Midbrain (tissue), 1 donor: ENCODE measurements at regions not wholly inside any gene's neighbourhood (a gene's known extent, or its start where the extent isn't known, plus 50 kb on each side); places are given as distances from the start of the nearest gene placed in this dataset.
"Not testable (repeated sequence)": the region's sequence is repeated elsewhere in the genome, so short reads cannot be mapped to it uniquely, and the experiment has no call there.

Experiments
- DNase-seq: peaks from one replicate; lab custom pipeline; 2025; lab: John Stamatoyannopoulos, UW

DNA sequence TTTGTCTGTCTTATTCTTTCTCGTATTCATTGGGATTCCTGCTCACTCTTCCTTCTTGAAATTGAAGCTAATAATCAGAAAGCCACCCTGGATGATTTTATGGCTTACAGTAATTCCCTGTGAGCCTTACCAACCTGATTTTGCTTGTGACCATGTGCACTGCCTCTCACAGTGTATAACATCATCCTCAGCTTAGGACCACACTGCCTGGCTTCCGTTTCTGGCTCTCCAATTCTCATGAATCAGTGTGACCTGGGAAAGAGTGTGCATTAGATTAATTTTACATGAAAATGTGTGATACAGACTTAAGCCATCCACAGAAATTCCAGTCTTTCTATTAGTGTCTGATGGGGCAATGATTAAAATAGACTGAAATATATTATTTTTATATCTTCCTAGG is 126.8 kb upstream of the DMRT1 start:
- DNase-seq, result no peak

- peak; percentile 32 for DNase-seq
These were observed 126.2 kb upstream of the DMRT1 start for GRCh38 chr9:715300-715699.

GRCh38 chr9:715743-716400 is 125.6 kb upstream of the DMRT1 start:
- DNase-seq, result peak; percentile 75

DNA sequence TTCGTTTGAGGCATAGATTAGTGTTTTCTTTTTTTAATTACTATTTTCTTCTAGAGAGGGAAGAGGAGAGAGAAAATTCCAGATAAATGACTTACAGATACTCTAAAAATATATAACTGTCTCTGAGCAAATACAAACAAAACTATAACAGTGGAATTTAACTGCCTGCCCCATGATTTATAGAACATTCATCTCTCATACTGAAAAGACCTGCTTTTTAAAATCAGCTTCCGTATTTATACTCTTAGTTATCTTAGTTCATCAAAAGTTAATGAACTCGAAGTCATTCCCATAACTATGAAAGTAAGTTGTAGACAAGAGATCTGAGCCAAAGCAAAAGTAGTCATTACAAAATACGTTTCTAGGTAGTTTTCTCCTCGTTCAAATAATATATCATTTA is 123.8 kb upstream of the DMRT1 start:
- no peak for DNase-seq

GRCh38 chr9:720239-720881 is 121.1 kb upstream of the DMRT1 start:
- DNase-seq, result no peak

DNA sequence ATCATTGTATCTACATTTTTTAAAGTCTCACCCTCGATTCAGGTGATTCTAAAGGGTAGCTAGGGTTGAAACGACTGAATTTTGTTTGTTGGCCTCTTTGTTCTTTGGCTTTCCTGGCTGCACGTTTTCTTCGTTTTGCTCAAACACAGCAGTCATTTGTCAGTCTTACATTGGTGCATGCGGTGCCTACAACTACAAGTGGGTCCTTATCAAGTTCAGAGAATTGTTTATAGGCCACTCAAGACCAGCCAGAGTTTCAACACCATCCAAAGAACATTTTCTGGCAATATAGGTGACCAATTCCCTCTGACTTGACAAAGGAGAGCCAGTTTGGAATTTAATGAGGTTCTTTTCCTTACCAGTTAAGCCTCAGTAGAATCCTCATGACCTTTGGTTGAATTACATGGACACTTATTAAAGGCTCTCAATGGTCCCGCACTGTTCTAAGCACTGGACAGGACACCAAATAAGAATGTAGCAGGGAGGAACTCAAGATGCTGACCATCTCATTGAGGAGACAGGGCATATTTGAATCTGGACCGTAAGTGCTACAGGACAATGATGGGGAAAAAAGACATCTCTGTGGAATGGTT is 119.0 kb upstream of the DMRT1 start:
- DNase-seq, result no peak

DNA sequence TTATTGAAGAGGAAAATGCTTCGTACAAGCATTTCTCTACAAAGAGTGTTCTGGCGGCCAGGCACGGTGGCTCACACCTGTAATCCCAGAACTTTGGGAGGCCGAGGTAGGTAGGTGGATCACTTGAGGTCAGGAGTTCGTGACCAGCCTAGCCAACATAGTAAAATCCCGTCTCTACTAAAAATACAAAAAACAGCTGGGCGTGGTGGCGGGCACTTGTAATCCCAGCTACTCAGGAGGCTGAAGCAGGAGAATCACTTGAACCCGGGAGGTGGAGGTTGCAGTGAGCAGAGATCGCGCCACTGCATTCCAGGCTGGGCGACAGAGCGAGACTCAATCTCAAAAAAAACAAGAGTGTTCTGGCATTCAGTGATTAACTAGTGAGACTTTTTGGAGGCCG is 117.0 kb upstream of the DMRT1 start:
- not testable (repeated sequence) for DNase-seq

DNA sequence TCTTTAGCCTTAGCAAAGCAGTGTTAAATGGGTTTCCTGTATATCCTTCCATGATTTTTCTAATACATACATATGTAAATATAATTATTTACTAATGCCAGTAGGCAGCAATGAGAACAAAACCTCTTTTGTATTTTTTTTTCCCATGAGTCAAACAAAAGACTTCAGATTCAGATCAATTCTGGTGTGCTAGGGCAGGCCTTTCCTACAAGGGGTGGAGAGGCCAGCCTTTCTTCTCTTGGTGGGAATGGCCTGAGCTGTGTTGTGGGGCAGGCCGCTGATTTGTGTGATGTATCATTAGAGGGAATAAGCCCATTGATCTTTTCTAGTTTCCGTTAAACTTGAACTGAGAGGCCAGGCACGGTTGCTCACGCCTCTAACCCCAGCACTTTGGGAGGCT is 115.5 kb upstream of the DMRT1 start:
- DNase-seq, result peak; percentile 48

GRCh38 chr9:727767-728166 is 113.7 kb upstream of the DMRT1 start:
- no peak for DNase-seq

DNA sequence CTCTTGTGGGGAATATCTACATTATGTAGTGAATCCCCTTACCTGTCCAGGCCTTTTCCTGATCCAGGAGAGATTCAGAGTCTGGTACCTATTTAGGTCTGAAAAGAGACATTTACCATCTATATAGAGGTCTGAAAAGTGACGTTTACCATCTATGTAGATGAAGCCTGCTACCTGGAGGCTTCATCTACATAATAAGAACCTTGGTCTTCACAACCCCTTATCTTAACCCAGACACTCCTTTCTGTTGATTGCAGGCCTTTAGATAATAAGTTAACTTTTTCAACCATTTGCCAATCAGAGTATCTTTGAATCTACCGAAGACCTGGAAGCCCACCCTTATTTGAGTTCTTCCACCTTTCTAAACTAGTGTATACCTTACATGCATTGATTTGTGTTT is 113.0 kb upstream of the DMRT1 start:
- no peak for DNase-seq

- DNase-seq, result no peak
These were observed 110.0 kb upstream of the DMRT1 start for GRCh38 chr9:731474-731873.

GRCh38 chr9:734831-735511 is 106.5 kb upstream of the DMRT1 start:
- peak; percentile 73 for DNase-seq

DNA sequence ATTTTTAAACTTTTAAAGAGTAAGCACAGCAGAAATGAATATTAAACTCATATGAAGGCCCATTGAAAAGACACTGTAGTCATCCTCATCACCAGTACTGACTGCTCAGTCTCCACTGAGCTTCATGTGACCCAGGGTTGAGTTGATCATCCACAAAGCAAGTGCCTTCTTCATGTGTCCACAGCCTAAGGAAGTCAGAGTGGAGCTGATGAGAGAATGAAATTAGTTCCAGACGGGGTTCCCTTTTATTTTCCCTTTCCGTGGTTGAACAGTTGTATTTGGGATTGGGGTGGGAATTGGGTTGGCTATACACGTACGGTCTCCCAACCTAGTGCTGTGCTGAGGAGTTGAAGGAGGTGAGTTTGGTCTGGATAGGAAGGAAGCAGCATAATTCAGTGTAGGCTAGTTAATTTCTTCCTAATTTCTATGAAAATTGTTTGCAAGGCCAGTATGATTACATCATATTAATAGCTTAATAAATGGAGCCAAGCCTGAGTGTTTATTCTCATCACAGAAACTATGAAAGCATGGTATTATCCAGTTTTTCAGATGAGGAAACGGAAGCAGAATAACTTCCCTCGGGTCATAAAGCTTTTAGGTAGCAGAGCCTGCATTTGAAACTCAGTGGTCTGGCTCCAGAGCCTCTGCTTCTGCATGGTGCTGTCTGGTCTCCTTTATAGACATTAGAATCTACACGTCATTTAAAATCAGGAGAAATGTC is 103.9 kb upstream of the DMRT1 start:
- DNase-seq, result no peak

DNA sequence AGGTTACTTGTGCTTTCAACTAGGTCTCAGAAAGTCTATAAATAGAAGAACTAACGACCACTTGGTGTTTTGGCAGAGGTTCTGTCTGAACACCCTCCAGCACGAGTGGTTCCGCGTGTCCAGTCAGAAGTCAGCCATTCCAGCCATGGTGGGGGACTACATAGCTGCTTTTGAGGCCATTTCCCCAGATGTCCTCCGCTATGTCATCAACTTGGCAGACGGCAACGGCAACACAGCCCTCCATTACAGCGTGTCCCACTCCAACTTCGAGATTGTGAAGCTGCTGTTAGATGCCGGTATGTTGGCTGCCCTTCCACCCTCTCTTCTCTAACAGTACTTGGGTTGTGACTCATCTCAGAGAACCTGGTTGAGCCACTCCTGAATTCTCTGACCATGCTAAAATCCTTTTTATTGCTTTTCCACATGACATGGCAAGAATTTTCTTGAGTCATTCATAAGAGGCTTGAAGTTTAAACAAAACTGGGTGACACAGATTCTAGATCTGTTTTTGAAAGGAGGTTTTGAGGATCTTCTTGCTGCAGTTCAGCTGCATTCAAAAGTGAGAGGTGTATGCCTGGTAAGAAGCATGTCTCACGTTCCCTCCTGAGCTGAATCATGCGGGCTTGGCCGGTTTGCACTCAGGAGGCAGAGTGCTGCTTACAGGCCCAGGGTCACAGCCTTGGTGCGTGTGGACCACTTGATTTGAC is 103.1 kb upstream of the DMRT1 start:
- DNase-seq, result no peak

DNA sequence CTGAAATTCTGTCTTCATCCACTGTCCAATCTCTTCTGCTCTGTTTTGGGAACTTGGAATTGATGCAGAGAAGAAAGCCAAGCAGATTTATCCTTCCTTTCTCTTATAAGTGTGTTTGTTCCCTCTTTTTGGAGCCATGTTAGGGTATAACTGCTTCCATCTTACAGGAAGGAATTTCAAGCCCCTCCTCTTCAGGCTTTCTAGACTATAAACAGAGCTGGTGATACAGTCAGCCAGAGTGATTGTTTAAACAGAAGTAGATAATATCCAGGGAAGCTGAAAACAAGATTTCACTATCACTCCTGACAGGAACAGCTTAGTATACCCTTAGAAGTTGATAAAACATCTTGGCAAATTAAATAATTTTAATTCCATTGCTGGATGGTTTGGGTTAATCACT is 102.1 kb upstream of the DMRT1 start:
- no peak for DNase-seq

DNA sequence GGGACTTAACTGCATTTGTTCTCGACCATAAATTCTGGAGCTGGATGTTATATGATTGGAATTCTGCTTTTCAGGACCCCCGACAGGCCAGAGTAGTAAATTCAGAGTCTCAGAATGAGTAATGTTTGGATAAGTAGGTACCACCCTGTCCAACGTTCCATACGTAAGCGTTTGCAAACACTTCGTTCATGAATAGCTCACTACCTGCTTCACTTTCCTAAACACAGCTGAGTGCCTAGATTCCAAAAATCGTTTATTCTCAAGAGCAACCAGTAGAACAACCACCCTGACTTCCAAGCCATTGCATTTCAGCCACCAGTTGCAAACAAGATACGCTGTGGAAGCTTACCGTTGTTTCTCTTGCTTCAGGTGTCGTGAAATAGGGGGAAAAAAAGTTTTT is 101.3 kb upstream of the DMRT1 start:
- DNase-seq, result no peak

DNA sequence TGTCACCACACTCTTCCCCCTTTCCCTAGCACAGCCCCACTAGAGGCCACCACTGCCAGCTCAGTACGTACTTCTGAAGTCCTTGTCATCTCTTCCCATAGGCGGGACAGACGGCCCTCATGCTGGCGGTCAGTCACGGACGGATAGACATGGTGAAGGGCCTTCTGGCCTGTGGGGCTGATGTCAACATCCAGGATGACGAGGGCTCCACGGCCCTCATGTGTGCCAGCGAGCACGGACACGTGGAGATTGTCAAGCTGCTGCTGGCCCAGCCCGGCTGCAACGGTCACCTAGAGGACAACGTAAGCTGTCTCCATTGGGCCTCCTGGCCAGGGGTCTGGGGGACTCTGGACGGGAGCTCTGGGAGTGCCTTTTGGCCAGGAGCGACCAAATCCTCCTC is 99.4 kb upstream of the DMRT1 start:
- no peak for DNase-seq

DNA sequence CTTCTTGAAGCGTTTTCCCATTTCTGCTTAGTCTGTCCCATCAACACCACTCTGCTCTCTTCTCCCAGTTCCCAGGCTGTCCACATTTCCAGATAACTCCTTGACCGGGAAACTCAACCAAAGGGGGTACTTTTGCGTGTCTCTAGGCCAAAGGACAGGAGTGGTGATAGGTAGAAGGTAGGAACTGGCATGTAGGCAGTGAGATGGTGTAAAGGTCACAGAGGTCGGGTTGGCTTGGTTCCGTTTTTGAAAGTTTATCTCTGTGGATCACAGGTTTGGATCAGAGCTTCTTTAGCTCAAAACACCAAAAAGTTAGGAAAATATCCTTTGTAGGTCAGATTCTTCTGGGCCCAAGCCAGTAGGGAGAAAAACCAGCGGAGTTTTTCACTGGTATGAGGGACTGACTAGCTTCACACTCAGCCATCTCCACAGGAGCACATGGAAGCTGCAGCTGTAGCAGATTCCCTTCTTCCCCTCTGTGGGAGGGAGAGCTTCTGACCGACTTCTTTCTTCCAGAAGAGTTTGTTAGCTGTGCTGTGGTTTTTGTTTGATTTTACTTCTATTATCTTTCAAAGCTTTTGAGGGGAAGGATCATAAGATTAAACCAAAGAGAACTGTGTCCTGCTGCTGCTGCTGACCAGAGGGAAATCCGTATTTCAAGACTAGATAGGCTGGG is 98.4 kb upstream of the DMRT1 start:
- DNase-seq, result no peak

- DNase-seq, result no peak
These were observed 97.3 kb upstream of the DMRT1 start for GRCh38 chr9:744046-744712.

DNA sequence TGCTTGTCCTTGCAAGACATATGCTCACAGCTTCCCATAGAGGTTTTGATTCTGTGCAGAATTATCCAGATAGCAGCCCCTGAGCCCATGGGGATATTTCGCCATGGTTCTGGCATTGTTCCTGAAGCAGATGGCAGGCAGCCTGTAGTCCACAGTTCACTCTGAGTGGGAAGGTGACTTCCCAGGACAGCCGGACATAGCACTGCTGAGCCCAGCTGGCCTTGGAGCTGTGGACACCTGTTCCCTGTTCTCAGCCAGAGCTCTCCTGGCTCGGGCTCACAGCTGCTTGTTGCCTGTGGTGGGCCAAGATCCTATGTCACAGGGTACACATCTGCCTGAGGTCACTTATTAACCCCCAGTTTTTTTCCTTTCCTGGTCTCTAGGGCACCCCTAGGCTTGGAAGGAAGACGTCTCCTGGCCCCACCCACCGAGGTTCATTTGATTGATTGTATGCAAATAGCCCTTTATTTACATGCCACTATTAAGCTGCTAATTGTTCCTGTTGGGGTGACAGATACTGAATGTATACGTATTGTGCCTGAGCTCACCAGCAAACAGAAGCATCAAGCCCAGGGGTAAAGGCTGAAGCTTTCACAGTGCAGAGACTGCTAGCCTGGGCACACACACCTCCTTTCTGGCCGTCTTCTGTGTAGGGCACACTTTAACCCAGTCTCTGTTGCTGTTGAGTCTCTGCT is 96.6 kb upstream of the DMRT1 start:
- DNase-seq, result no peak
